SU-DHL-6 (cell line): ENCODE measurements at regions not wholly inside any gene's neighbourhood (a gene's known extent, or its start where the extent isn't known, plus 50 kb on each side); places are given as distances from the start of the nearest gene placed in this dataset.

Experiments
- H2AFZ ChIP-seq: fragments of 200-600 bp; sonication (generic); 2 replicates; pipeline ENCODE4 v1.6.1; 2014; ENCODE audit warnings: low read depth, mild to moderate bottlenecking, moderate library complexity, mixed read lengths, antibody characterized with exemption, low read length; ENCODE audit not compliant: severe bottlenecking
- H3F3A ChIP-seq: fragments of 200-600 bp; shearing (Covaris generic); 2 replicates; pipeline ENCODE4 v1.6.0; 2016; ENCODE audit warnings: antibody characterized with exemption, mild to moderate bottlenecking; ENCODE audit not compliant: insufficient read depth
- H3K27ac ChIP-seq: fragments of 200-600 bp; sonication (generic); 2 replicates; pipeline ENCODE4 v1.5.1; 2016; ENCODE audit warnings: low read depth, mild to moderate bottlenecking, low read length, moderate library complexity, mixed read lengths
- H3K27me3 ChIP-seq: fragments of 200-600 bp; sonication (generic), shearing (Covaris generic); 2 replicates; pipeline ENCODE4 v1.6.0; 2014; ENCODE audit warnings: mild to moderate bottlenecking, low read length
- H3K36me3 ChIP-seq: fragments of 200-600 bp; sonication (generic); 2 replicates; pipeline ENCODE4 v1.6.1; 2014; ENCODE audit warnings: mild to moderate bottlenecking, low read length, mixed read lengths
- H3K4me2 ChIP-seq: fragments of 300-600, 200-600 bp; shearing (Covaris generic), sonication (generic); 2 replicates; pipeline ENCODE4 v1.6.0; 2014; ENCODE audit warnings: low read length, low read depth, mild to moderate bottlenecking; ENCODE audit not compliant: poor library complexity, severe bottlenecking
- H3K4me3 ChIP-seq: fragments of 200-600 bp; sonication (generic); 2 replicates; pipeline ENCODE4 v1.5.1; 2014; ENCODE audit warnings: antibody characterized with exemption, low read length, mild to moderate bottlenecking, mixed read lengths; ENCODE audit not compliant: insufficient read depth, poor library complexity, severe bottlenecking
- H3K79me2 ChIP-seq: fragments of 200-600 bp; sonication (generic); 2 replicates; pipeline ENCODE4 v1.6.1; 2014; ENCODE audit warnings: mild to moderate bottlenecking, low read length, moderate library complexity; ENCODE audit not compliant: insufficient read depth
- H3K9ac ChIP-seq: fragments of 200-600 bp; sonication (generic); 2 replicates; pipeline ENCODE4 v1.7.0; 2014; ENCODE audit warnings: mild to moderate bottlenecking, low read length
- H3K9me2 ChIP-seq: fragments of 200-600 bp; sonication (generic); replicated peaks from 2 replicates; pipeline ENCODE4 v1.6.1; 2014; ENCODE audit warnings: low read length; ENCODE audit not compliant: insufficient read depth
- H3K9me3 ChIP-seq: fragments of 200-600 bp; sonication (generic); 2 replicates; pipeline ENCODE4 v1.6.1; 2014; ENCODE audit warnings: low read length, mixed read lengths; ENCODE audit not compliant: insufficient read depth
- H4K20me1 ChIP-seq: fragments of 200-600 bp; sonication (generic); 2 replicates; pipeline ENCODE4 v1.6.1; 2014; ENCODE audit warnings: low read depth, mild to moderate bottlenecking, antibody characterized with exemption, low read length, moderate library complexity, mixed read lengths
- EZH2phosphoT487 ChIP-seq: fragments of 200-600 bp; sonication (generic), shearing (Covaris generic); conservative IDR thresholded peaks from 2 replicates; pipeline ENCODE4 v1.6.1; 2018; ENCODE audit warnings: mild to moderate bottlenecking, antibody characterized with exemption, low read length, moderate library complexity, mixed read lengths
- TF ChIP-seq, protein P1 (sequence below): fragments of 200-600 bp; sonication (generic); IDR thresholded peaks from one replicate; pipeline ENCODE4 v1.5.1; 2017; ENCODE audit warnings: antibody characterized with exemption, mild to moderate bottlenecking, low read length, moderate library complexity; ENCODE audit not compliant: insufficient read depth, poor library complexity, severe bottlenecking

DNA sequence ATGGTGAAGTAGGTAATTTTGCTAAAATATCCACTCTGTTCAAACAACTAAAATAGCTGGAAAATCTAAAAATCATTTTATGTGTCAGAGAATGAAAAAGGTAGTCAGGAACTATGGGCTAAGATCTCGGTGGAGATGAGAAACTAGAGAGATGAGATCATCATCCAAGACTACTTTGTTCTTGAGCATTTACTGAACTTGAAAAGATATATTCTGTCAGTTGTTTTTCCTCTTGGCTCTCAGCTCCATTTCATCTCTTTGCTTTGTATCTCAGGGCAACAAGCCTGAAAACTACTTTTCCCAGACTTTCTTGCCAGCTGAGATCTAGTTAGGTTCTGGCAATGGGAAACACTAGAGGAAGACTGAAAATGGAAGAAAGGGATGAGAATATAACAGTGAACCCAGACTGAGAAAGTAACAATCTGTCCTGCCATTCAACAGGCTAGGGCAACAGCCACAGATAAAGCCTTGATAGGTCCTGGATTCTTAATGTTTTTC, 346.2 kb upstream of the MEX3C start:
- Histone ChIP-seq H3K9me2 (no peaks in the 10 kb centered on the region), H3F3A (no peaks in the 10 kb centered on the region), H3K79me2 (no peaks in the 10 kb centered on the region), H2AFZ (no peak overlapping the region), H3K4me3 (no peak overlapping the region), H3K27me3 (no peaks in the 10 kb centered on the region), H3K27ac (no peak overlapping the region), H3K9me3 (no peaks in the 10 kb centered on the region), H3K36me3 (no peaks in the 10 kb centered on the region), H3K4me2 (no peak overlapping the region), H4K20me1 (no peaks in the 10 kb centered on the region), H3K9ac (no peak overlapping the region)
- TF ChIP-seq, protein P1, sequence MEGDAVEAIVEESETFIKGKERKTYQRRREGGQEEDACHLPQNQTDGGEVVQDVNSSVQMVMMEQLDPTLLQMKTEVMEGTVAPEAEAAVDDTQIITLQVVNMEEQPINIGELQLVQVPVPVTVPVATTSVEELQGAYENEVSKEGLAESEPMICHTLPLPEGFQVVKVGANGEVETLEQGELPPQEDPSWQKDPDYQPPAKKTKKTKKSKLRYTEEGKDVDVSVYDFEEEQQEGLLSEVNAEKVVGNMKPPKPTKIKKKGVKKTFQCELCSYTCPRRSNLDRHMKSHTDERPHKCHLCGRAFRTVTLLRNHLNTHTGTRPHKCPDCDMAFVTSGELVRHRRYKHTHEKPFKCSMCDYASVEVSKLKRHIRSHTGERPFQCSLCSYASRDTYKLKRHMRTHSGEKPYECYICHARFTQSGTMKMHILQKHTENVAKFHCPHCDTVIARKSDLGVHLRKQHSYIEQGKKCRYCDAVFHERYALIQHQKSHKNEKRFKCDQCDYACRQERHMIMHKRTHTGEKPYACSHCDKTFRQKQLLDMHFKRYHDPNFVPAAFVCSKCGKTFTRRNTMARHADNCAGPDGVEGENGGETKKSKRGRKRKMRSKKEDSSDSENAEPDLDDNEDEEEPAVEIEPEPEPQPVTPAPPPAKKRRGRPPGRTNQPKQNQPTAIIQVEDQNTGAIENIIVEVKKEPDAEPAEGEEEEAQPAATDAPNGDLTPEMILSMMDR: no peak
- TF ChIP-seq EZH2phosphoT487: no peak

DNA sequence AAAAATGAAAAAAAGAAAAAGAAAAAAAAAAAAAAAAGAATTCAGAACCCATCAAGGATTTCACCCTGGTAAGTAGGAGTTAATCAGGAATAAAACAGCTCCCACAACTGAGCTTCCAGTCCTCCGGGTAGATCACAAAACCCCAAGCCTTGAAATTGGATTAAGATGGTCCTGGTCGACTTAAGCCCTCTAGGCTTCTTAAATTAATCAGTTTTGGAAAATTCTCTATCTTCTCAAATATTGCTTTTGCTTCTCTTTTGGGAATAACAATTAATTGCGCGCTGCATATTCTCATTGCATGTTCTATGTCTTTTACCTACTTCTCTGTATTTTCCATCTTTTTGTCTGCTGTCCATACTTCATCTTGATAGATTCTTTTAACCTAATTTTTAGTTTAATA, 348.0 kb upstream of the MEX3C start:
- Histone ChIP-seq H3K79me2 (no peaks in the 10 kb centered on the region), H3K9me3 (no peaks in the 10 kb centered on the region), H3K27ac (no peak overlapping the region), H3K4me2 (no peak overlapping the region), H3F3A (no peaks in the 10 kb centered on the region), H4K20me1 (no peaks in the 10 kb centered on the region), H3K9ac (no peak overlapping the region), H3K36me3 (no peaks in the 10 kb centered on the region), H3K27me3 (no peaks in the 10 kb centered on the region), H2AFZ (no peak overlapping the region), H3K4me3 (no peak overlapping the region), H3K9me2 (no peaks in the 10 kb centered on the region)
- no peak for TF ChIP-seq EZH2phosphoT487
- TF ChIP-seq, protein P1: no peak

DNA sequence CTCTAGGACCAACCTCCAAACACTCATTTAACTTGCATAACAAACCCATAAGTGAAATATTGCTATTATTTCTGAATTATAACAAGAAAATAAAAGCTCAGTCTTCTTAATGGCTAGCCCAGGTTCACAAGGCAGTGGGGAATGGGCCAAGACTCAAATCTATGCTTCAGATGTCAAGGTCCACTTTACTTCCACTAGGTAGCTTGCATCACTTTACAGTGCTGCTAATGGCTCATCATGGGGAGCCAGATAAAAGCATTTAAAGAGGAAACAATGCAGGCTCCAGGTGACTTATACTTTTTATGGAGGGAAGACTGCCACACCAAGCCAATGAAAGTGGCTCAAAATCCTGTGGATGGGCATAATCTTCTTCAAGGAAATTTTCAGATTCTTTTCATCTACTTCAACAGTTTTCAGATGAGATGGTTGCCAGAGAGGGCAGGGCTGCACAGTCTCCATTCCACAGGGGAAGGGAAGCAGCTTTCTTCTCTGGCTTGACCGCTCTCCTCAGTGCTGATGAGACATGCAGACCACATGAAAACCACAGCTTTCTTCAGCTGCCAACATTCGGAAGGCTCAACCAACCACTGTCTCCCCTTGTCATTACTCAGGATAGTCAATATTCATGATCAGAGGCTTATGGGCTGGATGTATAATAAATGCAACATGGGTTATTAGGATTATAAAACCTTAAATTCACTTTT, 361.9 kb upstream of the MEX3C start:
- no peak overlapping the region for H3K4me3 ChIP-seq
- no peak overlapping the region for H3K9ac ChIP-seq
- H3K9me3 ChIP-seq: no peaks in the 10 kb centered on the region
- H4K20me1 ChIP-seq: no peaks in the 10 kb centered on the region
- no peak overlapping the region for H2AFZ ChIP-seq
- TF ChIP-seq, protein P1: no peak
- no peak for TF ChIP-seq EZH2phosphoT487
- H3K4me2 ChIP-seq: no peak overlapping the region
- H3K79me2 ChIP-seq: no peaks in the 10 kb centered on the region
- H3F3A ChIP-seq: no peaks in the 10 kb centered on the region
- H3K9me2 ChIP-seq: no peaks in the 10 kb centered on the region
- no peak overlapping the region for H3K27ac ChIP-seq
- H3K36me3 ChIP-seq: no peaks in the 10 kb centered on the region
- no peaks in the 10 kb centered on the region for H3K27me3 ChIP-seq
